Daoy (cell line): ENCODE measurements at regions not wholly inside any gene's neighbourhood (a gene's known extent, or its start where the extent isn't known, plus 50 kb on each side); places are given as distances from the start of the nearest gene placed in this dataset.

Experiments used
- DNase-seq: peaks from one replicate; pipeline ENCODE4 v3.0.0-alpha.2; 2015; ENCODE audit warnings: low read depth

DNA sequence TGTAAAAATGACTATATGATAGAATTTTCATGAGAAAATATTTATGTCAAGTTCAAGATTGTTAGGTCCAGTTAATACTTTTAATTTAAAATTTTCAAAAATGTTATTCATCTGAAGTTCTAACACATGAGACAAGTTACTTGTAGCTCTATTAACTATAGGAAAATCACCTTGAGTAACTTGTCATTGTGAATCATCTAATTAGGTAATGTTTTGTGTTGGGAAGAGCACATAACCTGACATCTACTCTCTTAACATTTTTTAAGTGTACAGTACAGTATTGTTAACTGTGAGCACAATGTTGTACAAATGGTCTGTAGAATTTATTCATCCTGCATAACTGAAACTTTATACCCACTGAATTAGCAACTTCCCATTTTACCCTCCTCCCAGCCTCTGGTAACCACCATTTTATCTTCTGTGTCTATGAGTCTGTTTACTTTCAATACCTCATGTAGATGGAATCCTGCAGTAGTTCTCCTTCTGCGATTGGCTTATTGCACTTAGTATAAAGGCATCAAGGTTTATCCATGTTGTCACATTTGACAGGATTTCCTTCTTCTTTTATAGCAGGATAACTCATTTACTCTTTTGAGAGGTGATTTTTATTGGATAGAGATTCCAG is 54.6 kb downstream of the ARL4A start:
- DNase-seq, result peak; percentile 22

- no peak for DNase-seq
Observed at GRCh38 chr7:12746211-12746610, 58.8 kb downstream of the ARL4A start.

- no peak for DNase-seq
Observed at GRCh38 chr7:12747687-12748306, 60.4 kb downstream of the ARL4A start.

- no peak for DNase-seq
Observed at GRCh38 chr7:12749069-12749468, 61.6 kb downstream of the ARL4A start.

- DNase-seq, result no peak
Observed at GRCh38 chr7:12749746-12750145, 62.3 kb downstream of the ARL4A start.

GRCh38 chr7:12751764-12752163 is 64.3 kb downstream of the ARL4A start:
- no peak for DNase-seq

DNA sequence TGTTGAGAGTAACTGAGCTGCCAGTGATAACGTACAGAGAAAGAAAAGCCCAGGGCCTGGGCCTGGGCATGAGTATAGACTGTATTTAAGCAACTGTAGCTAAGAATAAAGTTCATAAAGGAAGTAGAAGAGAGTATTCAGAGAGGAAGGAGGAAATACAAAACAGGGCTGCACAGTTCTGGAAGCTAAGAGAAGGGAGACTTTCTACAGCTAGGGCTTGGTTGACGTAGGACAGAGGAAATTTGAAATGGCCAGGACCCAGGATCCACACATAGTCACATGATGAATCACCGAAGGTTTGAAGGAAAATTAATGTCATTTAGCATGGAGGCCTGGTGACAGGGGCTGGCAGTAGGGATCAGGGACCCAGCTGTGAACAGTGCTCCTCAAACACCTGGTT is 66.7 kb downstream of the ARL4A start:
- no peak for DNase-seq

DNA sequence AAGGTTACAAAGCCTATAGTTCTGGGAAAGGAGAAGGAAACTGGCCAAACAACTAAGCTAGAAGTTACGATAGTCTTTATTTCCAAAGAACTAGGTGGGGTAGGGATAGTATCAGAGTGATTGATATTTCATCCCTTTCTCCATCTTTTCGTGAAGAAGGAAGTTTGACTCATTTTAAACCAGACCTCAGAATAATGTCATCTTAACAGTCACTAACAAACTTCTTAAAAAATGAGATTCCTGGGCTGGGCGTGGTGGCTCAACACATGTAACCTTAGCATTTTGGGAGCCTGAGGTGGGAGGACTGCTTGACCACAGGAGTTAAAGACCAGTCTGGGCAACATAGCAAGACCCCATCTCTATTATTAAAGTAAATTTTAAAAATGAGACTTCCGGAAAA is 69.4 kb downstream of the ARL4A start:
- no peak for DNase-seq

- no peak for DNase-seq
Observed at GRCh38 chr7:12757443-12757842, 70.0 kb downstream of the ARL4A start.

- DNase-seq, result no peak
Observed at GRCh38 chr7:12759151-12759550, 71.7 kb downstream of the ARL4A start.

DNA sequence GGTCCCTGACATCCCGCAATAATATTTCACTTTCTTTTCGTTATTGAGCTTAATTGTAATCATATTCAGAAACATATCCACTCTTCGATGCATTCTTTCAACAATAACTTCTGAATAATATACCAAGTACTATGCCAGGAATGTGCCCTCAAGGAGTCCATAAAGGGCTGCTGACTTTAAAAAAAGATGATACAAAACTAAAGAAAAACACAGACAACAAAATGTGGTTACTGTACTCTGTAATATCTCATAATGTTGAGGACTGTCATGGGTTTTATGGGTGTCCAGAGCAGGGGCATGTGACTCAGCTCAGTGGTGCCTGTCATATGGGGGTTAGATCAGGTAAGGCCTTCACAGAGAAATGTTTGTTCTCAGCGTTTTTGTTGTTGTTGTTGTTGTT is 73.7 kb downstream of the ARL4A start:
- no peak for DNase-seq

DNA sequence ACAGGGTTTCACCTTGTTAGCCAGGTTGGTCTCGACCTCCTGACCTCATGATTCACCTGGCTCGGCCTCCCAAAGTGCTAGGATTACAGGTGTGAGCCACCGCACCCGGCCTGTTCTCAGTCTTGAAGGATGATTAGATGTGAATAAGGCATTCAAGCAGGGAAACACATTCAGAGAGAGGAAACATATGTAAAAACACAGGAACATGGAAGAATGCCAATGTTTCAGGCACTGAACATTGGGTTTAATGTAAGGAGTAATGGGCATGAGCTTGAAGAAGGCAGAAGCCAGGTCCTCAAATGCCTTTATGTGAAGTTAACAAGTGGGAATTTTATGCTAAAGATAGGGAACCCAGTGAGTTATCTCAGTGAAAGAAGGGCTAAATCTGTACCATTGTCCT is 74.3 kb downstream of the ARL4A start:
- DNase-seq, result no peak

GRCh38 chr7:12764458-12764891 is 77.0 kb downstream of the ARL4A start:
- no peak for DNase-seq

DNA sequence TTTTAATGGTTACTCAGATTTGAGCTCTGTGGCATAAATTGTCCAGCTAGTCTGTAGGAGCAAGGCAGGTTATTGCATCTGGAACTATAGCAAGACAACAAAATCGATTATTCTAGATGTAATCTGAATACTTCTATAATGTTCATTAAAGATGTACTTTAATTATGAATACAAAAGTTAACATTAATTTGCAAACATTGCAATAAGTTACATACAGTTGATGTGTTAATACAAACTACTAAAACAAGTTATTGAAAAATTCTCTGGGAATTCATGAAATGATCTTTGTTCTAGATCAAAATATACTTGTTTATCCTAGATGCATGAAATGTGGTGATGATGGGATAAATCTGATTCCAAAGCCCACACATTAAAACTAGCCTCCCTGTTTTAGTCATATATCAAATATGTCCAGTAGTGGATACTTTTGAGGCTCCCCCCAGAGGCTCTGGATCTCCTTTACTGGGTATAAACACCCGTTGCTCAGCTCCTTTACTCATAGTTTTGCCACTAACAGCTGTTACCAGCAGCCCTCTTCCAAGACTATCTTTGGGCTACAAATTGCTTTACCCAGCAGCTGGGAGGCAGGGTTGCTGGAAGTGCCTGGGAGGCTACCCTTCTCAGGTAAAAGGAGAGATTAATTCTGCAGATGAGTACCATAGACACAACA is 78.1 kb downstream of the ARL4A start:
- no peak for DNase-seq

DNA sequence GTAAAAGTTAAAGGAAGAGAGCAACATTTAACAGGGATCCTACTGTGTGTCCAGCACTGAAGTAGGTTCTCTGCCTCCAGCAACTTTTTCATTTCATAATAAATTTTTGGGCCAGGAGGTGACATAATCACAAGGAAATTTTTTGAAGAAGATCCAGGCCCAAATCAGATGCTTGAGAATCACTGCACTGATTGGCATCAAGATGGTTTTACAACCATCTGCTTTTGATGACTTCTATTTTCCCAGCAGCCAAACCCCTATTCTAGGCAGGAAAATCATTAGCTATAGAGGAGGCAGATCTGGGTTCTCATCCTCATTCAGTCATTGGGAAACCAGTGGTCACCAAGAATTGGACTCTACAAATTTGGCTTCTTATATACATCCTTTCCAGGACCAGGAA is 79.0 kb downstream of the ARL4A start:
- DNase-seq, result no peak

GRCh38 chr7:12768948-12769347 is 81.5 kb downstream of the ARL4A start:
- DNase-seq, result no peak

DNA sequence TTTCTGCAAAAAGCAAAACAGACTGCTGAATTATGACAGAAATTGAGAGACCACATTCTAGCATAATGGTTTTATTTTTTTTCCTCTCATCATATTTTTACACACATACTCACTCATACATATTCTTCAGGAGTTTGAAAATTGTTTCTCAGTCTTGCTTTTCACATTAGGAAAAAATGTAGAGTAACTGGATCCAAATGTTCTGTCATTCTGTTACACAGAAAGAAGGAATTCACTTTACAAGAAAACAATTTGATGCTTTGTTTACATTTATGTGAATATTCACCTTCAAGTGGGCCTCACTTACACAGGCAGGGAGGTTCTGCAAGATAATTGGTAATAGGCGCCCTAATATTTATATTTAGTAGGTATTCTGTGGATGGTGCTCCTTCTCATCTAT is 82.0 kb downstream of the ARL4A start:
- no peak for DNase-seq

GRCh38 chr7:12770227-12770975 is 83.0 kb downstream of the ARL4A start:
- DNase-seq, result no peak

GRCh38 chr7:12771378-12771877 is 84.0 kb downstream of the ARL4A start:
- peak; percentile 45 for DNase-seq

GRCh38 chr7:12772768-12773167 is 85.3 kb downstream of the ARL4A start:
- DNase-seq, result no peak

- DNase-seq, result no peak
Observed at GRCh38 chr7:12777257-12777656, 89.8 kb downstream of the ARL4A start.

- no peak for DNase-seq
Observed at GRCh38 chr7:12779947-12780346, 92.5 kb downstream of the ARL4A start.
